GM18907 (cell line): ENCODE measurements at regions not wholly inside any gene's neighbourhood (a gene's known extent, or its start where the extent isn't known, plus 50 kb on each side); places are given as distances from the start of the nearest gene placed in this dataset.

Experiments used
- ATAC-seq: cut with Tn5 transposase; IDR thresholded peaks from one replicate; pipeline ENCODE4 v1.9.1; 2021; ENCODE audit warnings: mild to moderate bottlenecking, moderate library complexity; ENCODE audit not compliant: unreplicated experiment

DNA sequence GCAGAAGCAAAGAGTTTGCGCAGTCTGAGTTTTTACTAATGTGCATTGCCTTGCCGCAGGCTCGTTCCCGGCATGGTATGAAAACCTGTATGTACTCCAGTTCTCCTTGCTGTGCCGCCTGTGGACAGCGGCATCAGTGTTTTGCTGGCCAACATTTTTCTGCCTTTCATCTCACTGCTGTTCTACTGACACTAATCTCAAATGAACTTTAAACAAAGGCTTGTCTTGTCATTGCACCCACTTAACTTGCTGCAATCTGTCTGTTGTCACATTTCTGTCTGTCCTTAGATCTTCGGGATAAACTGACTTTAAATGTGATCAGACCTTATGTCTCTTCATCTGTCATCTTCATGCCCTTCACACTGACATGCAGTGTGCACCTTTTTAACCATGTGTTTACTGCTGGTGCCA, 71.7 kb upstream of the ZNRF2 start:
- no peak for ATAC-seq

DNA sequence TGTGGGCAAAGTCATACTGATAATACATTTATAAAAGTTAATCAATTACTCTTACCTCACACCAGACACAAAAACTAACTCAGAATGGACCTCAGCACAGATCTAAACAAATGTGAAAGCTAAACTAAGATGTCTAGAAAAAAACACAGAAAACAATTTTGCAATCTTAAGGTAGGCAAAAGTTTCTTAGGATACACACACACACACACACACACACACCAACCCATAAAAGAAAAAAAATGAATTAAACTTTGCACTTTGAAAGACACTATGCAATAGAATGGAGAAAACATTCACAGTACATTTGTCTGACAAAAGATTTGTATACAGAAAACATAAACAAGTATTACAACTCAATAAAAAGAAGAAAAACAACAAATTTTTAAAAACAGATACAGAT, 70.8 kb upstream of the ZNRF2 start:
- no peak for ATAC-seq

DNA sequence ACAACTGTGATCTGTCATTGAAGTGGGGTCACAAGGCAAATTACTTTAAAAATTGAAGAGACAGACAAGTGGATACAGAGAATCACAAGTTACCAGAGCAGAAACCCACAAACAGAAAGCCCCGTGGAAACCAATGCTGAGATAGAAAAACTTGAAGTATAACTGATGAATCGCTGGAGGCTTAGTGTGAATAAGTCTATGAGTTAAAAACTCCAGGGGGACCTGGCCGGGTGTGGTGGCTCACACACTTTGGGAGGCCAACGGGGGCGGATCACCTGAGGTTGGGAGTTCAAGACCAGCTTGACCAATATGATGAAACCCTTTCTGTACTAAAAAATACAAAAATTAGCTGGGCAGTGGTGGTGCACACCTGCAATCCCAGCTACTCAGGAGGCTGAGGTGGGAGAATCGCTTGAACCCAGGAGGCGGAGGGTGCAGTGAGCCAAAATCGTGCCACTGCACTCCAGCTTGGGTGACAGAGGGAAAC, 69.7 kb upstream of the ZNRF2 start:
- ATAC-seq = no peak

DNA sequence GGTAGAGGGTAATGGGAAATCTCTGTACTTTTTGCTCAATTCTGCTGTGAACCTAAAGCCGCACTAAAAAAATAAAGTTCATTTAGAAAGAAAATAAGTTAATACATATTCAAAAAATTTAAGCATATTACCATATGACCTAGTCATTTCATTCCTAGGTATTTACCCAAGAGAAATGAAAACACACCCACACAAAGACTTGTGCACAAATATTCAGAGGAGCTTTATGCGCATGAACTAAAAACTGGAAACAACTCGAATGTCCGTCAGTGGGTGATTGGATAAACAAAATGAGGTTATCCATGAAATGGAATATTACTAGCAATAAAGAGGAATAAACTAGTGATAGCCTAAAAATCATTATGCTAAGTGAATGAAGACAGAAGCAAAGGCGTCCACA, 62.6 kb upstream of the ZNRF2 start:
- ATAC-seq = no peak

DNA sequence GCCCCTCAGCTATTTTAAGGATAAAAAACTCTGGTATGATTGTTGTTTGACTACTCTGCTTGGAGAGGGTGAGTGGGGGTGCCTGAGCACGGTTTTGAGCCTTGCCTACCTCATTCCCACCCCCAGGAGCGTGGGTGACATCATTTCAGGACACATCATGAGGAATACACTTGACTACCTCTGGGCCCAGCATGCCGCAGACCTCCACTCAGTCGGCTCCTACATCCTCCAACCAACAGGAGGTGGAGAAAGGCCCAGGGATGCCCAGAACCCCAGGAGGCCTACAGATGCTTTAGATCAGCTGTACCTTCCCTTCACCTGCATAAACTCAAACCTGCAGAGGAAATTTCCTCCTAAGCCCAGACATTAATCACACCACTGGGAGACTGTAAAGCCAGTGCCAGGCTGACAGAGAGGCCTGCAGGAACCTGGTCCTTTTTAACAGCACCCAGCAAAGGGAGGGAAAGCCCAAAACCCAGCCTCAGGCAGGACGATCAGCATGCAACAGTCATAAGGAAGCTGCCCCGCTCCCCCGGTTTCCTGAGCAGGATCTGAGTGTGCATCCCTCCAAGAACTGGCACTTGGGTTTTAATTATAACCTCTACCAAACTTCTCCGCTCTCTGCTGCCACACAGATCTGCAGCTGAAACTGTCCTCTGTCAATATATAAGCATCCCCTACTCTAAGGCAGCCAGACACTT, 61.7 kb upstream of the ZNRF2 start:
- no peak for ATAC-seq

DNA sequence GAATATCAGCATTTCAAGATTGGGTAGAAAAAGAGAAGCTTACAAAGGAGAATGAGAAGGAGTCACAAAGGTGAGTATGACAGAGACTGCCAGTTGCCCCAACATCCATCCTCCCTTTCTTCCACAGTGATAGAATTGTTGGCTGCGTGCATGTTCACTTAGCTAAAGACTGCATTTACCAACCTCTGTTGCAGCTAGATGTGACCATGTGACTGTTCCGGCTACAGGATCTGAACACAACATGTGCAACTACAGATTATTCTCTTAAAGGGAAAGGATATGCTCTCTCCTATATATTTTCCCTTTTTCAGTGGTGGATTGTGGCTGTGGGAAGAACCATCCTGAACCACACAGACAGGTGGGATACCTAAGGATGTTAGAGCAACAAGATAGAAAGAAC, 60.5 kb upstream of the ZNRF2 start:
- no peak for ATAC-seq

DNA sequence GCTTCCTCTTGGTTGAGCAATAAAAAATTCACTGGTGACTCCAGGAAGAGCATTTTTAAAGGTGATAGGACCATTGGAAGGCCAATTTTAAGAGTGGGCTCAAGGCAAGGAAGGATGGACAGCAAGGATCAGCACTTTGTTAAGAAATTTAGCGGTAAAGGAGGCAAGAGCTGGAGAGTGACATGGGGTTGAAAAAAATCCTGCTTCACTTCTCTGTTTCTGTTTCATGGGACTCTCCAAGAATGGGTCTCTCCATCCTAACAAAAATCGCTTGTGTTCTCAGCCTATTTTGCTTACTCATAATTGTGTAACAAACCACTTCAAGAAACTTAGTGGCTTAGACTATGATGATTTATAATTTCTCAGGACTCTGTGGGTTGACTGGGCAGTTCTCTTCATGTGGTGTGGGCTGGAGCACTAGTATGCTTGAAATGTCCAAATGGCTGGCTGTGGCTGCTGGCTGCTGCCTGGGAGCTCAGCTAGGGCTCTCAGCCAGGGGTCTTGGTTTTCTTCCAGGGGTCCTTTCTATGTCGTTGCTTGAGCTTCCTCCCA, 59.8 kb upstream of the ZNRF2 start:
- ATAC-seq = peak; percentile 47

- peak; percentile 83 for ATAC-seq
Measured at GRCh38 chr7:30225863-30226613, 58.4 kb upstream of the ZNRF2 start.

DNA sequence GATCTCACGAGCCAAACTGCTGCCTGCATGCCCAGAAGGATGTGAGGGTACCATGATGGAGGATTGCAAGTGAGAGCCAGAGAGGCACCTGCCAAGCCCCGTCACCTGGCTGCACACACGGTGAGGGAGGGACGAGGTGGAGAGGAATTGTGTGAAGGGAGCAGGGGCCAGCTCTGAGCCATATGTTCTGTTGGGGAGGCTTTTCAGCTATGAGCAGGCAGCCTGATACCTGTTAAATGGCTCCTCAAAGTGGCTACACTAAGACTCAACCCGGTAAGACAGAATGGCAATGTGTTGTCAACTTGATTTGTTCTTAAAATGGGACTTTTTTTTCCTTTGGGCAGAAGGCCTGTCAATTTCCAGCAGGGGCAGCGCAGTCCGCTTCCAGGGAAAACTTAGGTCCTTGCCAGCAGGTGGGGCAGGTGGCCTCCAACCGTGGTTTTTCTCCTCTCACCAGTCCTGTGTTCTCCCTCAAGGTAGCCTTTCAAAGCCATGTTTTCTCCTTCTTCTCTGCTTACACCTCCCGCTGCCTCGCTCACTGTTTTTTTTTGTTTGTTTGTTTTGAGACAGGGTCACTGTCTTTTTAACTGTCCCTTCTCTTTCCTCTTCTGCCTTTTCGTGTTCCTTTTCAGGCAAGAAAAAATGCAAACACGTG, 57.7 kb upstream of the ZNRF2 start:
- no peak for ATAC-seq

DNA sequence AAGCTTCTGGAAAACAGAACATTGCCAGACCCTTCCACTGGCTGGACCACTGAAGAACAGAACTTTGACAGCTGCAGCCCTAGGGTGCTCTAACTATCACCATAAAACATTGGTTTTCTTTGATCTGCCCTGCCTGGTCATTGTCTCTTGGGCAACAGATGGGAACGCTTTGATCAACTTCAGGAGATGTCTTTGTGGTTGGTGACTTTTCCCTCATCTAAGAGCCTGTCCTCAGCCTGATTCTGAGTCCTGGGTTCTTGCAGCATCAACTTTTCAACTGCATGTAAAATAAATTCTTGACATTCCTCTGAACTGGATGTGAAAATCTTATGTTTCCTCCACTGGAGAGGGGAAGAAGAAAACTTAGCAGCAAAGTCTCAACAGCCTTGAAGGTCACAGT, 53.1 kb upstream of the ZNRF2 start:
- ATAC-seq = no peak

GRCh38 chr7:30232391-30232790, 52.0 kb upstream of the ZNRF2 start:
- no peak for ATAC-seq
